GM12891 (cell line): ENCODE measurements at regions not wholly inside any gene's neighbourhood (a gene's known extent, or its start where the extent isn't known, plus 50 kb on each side); places are given as distances from the start of the nearest gene placed in this dataset.

Source experiments
- POLR2A ChIP-seq: IDR thresholded peaks from 2 replicates; pipeline ENCODE4 v1.6.1; 2011; ENCODE audit warnings: low read depth, low read length, control low read depth
- POLR2AphosphoS5 ChIP-seq: IDR thresholded peaks from 2 replicates; pipeline ENCODE4 v1.6.1; 2011; ENCODE audit warnings: low read depth, low read length, control low read depth

DNA sequence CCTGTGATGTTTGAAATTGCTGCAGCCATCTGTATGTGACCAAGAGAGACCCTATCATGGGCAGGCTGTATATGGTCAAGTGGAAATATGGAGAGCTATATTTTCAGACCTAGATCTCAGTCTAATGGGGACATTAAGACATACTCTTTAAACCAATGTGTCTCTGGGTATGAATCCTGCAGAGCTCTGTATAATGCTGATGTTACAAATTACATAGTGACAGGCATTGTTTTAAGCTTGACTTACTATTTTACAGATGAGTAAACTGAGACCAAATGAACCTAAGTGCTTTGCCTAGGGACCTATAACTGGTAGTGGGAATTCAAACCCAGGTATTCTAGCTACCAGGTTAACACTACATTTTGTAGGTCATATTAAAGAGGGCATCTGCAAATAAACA, 71.3 kb upstream of the GRXCR1 start:
- no peak for TF ChIP-seq POLR2AphosphoS5
- no peak for TF ChIP-seq POLR2A
